PFSK-1 (cell line): ENCODE measurements at regions not wholly inside any gene's neighbourhood (a gene's known extent, or its start where the extent isn't known, plus 50 kb on each side); places are given as distances from the start of the nearest gene placed in this dataset.

Experiments used
- FOXP2 ChIP-seq: optimal IDR thresholded peaks from 2 replicates; pipeline ENCODE3; 2011; ENCODE audit warnings: borderline replicate concordance, control low read depth, inconsistent platforms; ENCODE audit not compliant: insufficient read depth; ENCODE audit errors: extremely low read length, extremely low read depth
- POLR2AphosphoS5 ChIP-seq: IDR thresholded peaks from 2 replicates; pipeline ENCODE4 v1.6.1; 2012; ENCODE audit warnings: low read depth, mild to moderate bottlenecking, control low read depth, low read length, moderate library complexity
- SIN3A ChIP-seq: IDR thresholded peaks from 2 replicates; pipeline ENCODE4 v1.6.1; 2012; ENCODE audit warnings: mild to moderate bottlenecking, low read length, moderate library complexity, borderline replicate concordance; ENCODE audit not compliant: insufficient read depth
- TAF1 ChIP-seq: IDR thresholded peaks from 2 replicates; pipeline ENCODE4 v1.6.1; 2012; ENCODE audit warnings: low read length, control low read depth, borderline replicate concordance; ENCODE audit not compliant: insufficient read depth
- TF ChIP-seq, protein P1 (sequence below), 2 experiments: IDR thresholded peaks; 2 replicates each; pipeline versions ENCODE4 v1.6.1 to v1.8.0; 2011 to 2012; ENCODE audit warnings: low read depth in 2 of 2, low read length in 2 of 2, control low read depth in 1 of 2, inconsistent platforms in 1 of 2, mild to moderate bottlenecking in 1 of 2, moderate library complexity in 1 of 2; ENCODE audit not compliant: insufficient read depth in 1 of 2

DNA sequence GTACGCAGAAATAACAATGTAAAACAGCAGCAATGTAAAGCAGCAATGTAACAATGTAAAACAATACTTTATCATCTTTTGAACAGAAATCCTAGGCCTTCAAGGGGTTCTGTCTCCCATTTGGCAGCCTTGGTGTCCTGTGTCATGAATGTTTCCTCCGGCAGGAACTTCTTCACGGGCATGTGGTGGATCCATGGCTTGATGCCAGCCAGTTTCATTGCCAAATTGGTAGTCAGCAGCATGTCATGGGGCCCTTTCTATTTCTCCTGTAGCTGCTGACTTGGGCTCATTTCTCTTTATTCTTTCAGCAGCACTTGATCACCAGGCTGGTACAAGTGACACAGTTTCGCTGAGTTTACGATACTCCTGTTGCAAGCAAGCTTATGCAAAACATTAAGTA, 275.3 kb downstream of the HTR1A start:
- TF ChIP-seq FOXP2 (no peak), POLR2AphosphoS5 (no peak), SIN3A (no peak), TAF1 (no peak)
- TF ChIP-seq, protein P1, sequence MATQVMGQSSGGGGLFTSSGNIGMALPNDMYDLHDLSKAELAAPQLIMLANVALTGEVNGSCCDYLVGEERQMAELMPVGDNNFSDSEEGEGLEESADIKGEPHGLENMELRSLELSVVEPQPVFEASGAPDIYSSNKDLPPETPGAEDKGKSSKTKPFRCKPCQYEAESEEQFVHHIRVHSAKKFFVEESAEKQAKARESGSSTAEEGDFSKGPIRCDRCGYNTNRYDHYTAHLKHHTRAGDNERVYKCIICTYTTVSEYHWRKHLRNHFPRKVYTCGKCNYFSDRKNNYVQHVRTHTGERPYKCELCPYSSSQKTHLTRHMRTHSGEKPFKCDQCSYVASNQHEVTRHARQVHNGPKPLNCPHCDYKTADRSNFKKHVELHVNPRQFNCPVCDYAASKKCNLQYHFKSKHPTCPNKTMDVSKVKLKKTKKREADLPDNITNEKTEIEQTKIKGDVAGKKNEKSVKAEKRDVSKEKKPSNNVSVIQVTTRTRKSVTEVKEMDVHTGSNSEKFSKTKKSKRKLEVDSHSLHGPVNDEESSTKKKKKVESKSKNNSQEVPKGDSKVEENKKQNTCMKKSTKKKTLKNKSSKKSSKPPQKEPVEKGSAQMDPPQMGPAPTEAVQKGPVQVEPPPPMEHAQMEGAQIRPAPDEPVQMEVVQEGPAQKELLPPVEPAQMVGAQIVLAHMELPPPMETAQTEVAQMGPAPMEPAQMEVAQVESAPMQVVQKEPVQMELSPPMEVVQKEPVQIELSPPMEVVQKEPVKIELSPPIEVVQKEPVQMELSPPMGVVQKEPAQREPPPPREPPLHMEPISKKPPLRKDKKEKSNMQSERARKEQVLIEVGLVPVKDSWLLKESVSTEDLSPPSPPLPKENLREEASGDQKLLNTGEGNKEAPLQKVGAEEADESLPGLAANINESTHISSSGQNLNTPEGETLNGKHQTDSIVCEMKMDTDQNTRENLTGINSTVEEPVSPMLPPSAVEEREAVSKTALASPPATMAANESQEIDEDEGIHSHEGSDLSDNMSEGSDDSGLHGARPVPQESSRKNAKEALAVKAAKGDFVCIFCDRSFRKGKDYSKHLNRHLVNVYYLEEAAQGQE (IDR thresholded peaks at IDR 0.05; ENCODE audit: insufficient read depth in 1 of 2, low read depth in 2 of 2, low read length in 2 of 2), result no peak

DNA sequence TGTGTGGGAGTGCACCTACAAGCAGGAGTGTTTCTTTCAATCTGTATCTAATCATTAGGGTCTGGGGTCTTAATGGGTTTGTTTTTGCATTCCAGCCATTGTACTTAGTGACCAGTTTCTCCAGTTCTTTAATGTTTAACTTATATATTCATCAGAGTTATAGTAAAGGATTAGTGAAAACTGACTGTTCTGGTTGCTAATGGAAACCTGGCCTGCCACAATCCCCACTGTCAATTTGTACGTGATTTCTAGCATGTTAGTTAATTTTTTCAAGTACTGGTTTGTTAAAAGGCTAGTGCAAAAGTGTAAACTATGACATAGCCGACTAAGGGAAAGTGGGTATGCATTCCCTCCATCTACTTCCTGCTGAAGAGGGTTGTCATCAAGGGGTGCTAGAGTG, 276.1 kb downstream of the HTR1A start:
- no peak for TF ChIP-seq FOXP2
- TF ChIP-seq, protein P1 (IDR thresholded peaks at IDR 0.05; ENCODE audit: insufficient read depth in 1 of 2, low read depth in 2 of 2, low read length in 2 of 2), result no peak
- no peak for TF ChIP-seq SIN3A
- no peak for TF ChIP-seq POLR2AphosphoS5
- TF ChIP-seq TAF1, result no peak

DNA sequence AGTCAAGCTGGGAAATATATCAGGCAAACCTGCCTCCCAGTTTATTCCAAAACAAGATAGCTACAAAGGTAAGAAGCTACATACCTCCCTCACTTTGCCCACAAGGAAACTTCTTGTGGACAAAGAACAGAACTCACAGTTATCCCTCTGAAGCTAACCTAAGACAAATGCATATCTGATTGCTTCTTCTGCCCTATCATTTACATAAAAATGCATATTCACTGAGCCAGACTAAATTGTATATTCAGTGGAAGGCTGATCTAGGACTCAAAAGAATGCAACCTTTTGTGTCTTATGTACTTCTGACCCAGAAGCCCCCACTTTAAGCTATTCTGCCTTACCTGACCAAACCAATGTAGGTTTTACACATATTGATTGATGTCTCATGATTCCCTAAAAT, 276.8 kb downstream of the HTR1A start:
- TF ChIP-seq POLR2AphosphoS5, result no peak

DNA sequence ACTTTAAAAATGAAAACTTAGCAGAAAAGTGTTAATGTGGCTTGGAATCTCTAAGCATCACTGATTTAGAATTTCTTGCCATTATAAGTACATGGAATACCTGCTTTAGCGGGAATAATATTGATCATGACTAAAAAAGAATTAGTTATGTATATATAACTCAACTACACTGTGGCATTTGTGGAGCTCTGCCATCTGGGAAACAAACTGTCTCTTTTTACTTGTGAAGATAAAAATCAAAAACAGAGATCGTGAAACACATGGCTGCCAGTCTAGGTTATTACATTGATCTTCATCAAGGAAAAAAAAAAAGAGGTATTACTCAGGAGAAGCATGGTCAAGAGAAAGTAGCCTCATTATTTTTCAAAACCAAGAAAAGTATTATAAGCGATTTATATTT, 287.4 kb downstream of the HTR1A start:
- TF ChIP-seq SIN3A (no peak), FOXP2 (no peak), POLR2AphosphoS5 (no peak), TAF1 (no peak)
- TF ChIP-seq, protein P1 (IDR thresholded peaks at IDR 0.05; ENCODE audit: insufficient read depth in 1 of 2, low read depth in 2 of 2, low read length in 2 of 2), result no peak

GRCh38 chr5:63655043-63655442, 307.2 kb downstream of the HTR1A start:
- TF ChIP-seq, protein P1 (IDR thresholded peaks at IDR 0.05; ENCODE audit: insufficient read depth in 1 of 2, low read depth in 2 of 2, low read length in 2 of 2), result no peak
- TF ChIP-seq FOXP2 (no peak), POLR2AphosphoS5 (no peak), TAF1 (no peak), SIN3A (no peak)
